ENCODE measurements at regions not wholly inside any gene's neighbourhood (a gene's known extent, or its start where the extent isn't known, plus 50 kb on each side); places are given as distances from the start of the nearest gene placed in this dataset.

- H3K36me3 ChIP-seq (ENCODE audit: insufficient read depth, low read length) = no peaks in the 10 kb centered on the region
- no peak overlapping the region for H3K9ac ChIP-seq (ENCODE audit: low read depth, low read length, poor library complexity, severe bottlenecking)
- no peaks in the 10 kb centered on the region for H3K79me2 ChIP-seq (ENCODE audit: insufficient read depth, low read length)
- H3K9me2 ChIP-seq (replicated peaks; ENCODE audit: low read depth, low read length) = no peaks in the 10 kb centered on the region
- TF ChIP-seq, protein P1, sequence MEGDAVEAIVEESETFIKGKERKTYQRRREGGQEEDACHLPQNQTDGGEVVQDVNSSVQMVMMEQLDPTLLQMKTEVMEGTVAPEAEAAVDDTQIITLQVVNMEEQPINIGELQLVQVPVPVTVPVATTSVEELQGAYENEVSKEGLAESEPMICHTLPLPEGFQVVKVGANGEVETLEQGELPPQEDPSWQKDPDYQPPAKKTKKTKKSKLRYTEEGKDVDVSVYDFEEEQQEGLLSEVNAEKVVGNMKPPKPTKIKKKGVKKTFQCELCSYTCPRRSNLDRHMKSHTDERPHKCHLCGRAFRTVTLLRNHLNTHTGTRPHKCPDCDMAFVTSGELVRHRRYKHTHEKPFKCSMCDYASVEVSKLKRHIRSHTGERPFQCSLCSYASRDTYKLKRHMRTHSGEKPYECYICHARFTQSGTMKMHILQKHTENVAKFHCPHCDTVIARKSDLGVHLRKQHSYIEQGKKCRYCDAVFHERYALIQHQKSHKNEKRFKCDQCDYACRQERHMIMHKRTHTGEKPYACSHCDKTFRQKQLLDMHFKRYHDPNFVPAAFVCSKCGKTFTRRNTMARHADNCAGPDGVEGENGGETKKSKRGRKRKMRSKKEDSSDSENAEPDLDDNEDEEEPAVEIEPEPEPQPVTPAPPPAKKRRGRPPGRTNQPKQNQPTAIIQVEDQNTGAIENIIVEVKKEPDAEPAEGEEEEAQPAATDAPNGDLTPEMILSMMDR (conservative IDR thresholded peaks at IDR 0.05; ENCODE audit: low read length) = no peak
- TF ChIP-seq EZH2phosphoT487 (IDR thresholded peaks at IDR 0.05; ENCODE audit: borderline replicate concordance) = no peak
- H4K20me1 ChIP-seq (ENCODE audit: insufficient read depth, low read length, poor library complexity, severe bottlenecking) = no peaks in the 10 kb centered on the region
- H2AFZ ChIP-seq (ENCODE audit: low read length) = no peak overlapping the region
- H3K4me1 ChIP-seq (ENCODE audit: insufficient read depth, low read length, poor library complexity, severe bottlenecking) = no peaks in the 10 kb centered on the region
- no peak overlapping the region for H3K4me3 ChIP-seq (ENCODE audit: low read length, poor library complexity, severe bottlenecking)
- no peaks in the 10 kb centered on the region for H3K27me3 ChIP-seq (ENCODE audit: insufficient read depth, low read length, poor library complexity, severe bottlenecking)
- H3K9me3 ChIP-seq (ENCODE audit: insufficient read depth, low read depth, low read length) = no peaks in the 10 kb centered on the region
- H3K4me2 ChIP-seq (ENCODE audit: low read depth, low read length, poor library complexity, severe bottlenecking) = no peak overlapping the region
- no peaks in the 10 kb centered on the region for H3F3A ChIP-seq (ENCODE audit: low read depth)
These were observed 114.5 kb upstream of the SLIT2 start for GRCh38 chr4:20137176-20137575.

DNA sequence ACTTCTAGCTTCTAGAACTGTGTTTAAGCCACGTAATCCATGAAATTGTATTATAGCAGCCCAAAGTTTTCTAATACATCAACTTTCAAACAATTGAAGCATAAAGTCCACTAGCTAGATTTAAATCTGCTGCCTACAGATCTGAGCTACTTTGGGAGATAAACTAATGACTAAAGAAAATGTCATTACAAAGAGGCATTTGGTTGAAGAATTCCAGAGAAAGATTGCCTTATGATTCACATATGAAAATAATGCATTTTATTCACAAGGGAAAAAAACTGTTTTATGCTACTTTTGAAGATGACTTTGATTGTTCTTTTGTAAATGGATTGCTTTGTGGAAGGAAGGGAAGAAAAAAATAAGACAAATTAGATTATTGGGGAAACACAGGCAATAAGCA is 124.1 kb upstream of the SLIT2 start:
- Histone ChIP-seq H3K36me3 (ENCODE audit: insufficient read depth, low read length) (no peaks in the 10 kb centered on the region), H3K9me2 (replicated peaks; ENCODE audit: low read depth, low read length) (no peaks in the 10 kb centered on the region), H3K9me3 (ENCODE audit: insufficient read depth, low read depth, low read length) (no peaks in the 10 kb centered on the region), H3K79me2 (ENCODE audit: insufficient read depth, low read length) (no peaks in the 10 kb centered on the region), H3K4me1 (ENCODE audit: insufficient read depth, low read length, poor library complexity, severe bottlenecking) (no peaks in the 10 kb centered on the region), H3K4me2 (ENCODE audit: low read depth, low read length, poor library complexity, severe bottlenecking) (no peak overlapping the region), H3F3A (ENCODE audit: low read depth) (no peaks in the 10 kb centered on the region), H3K27me3 (ENCODE audit: insufficient read depth, low read length, poor library complexity, severe bottlenecking) (no peaks in the 10 kb centered on the region), H2AFZ (ENCODE audit: low read length) (no peak overlapping the region), H4K20me1 (ENCODE audit: insufficient read depth, low read length, poor library complexity, severe bottlenecking) (no peaks in the 10 kb centered on the region), H3K9ac (ENCODE audit: low read depth, low read length, poor library complexity, severe bottlenecking) (no peak overlapping the region), H3K4me3 (ENCODE audit: low read length, poor library complexity, severe bottlenecking) (no peak overlapping the region)
- TF ChIP-seq EZH2phosphoT487 (IDR thresholded peaks at IDR 0.05; ENCODE audit: borderline replicate concordance) = no peak
- TF ChIP-seq, protein P1 (conservative IDR thresholded peaks at IDR 0.05; ENCODE audit: low read length) = no peak

- H3K9ac ChIP-seq (ENCODE audit: low read depth, low read length, poor library complexity, severe bottlenecking) = no peak overlapping the region
- no peaks in the 10 kb centered on the region for H3K27me3 ChIP-seq (ENCODE audit: insufficient read depth, low read length, poor library complexity, severe bottlenecking)
- H3K4me2 ChIP-seq (ENCODE audit: low read depth, low read length, poor library complexity, severe bottlenecking) = no peak overlapping the region
- no peak overlapping the region for H2AFZ ChIP-seq (ENCODE audit: low read length)
- no peaks in the 10 kb centered on the region for H3K9me2 ChIP-seq (replicated peaks; ENCODE audit: low read depth, low read length)
- H3K4me3 ChIP-seq (ENCODE audit: low read length, poor library complexity, severe bottlenecking) = no peak overlapping the region
- no peaks in the 10 kb centered on the region for H3K9me3 ChIP-seq (ENCODE audit: insufficient read depth, low read depth, low read length)
- TF ChIP-seq, protein P1 (conservative IDR thresholded peaks at IDR 0.05; ENCODE audit: low read length) = no peak
- no peak for TF ChIP-seq EZH2phosphoT487 (IDR thresholded peaks at IDR 0.05; ENCODE audit: borderline replicate concordance)
- no peaks in the 10 kb centered on the region for H3F3A ChIP-seq (ENCODE audit: low read depth)
- H3K79me2 ChIP-seq (ENCODE audit: insufficient read depth, low read length) = no peaks in the 10 kb centered on the region
- no peaks in the 10 kb centered on the region for H3K36me3 ChIP-seq (ENCODE audit: insufficient read depth, low read length)
- H3K4me1 ChIP-seq (ENCODE audit: insufficient read depth, low read length, poor library complexity, severe bottlenecking) = no peaks in the 10 kb centered on the region
- H4K20me1 ChIP-seq (ENCODE audit: insufficient read depth, low read length, poor library complexity, severe bottlenecking) = no peaks in the 10 kb centered on the region
These were observed 124.8 kb upstream of the SLIT2 start for GRCh38 chr4:20126906-20127305.

Measured in Loucy (cell line).